Rectal smooth muscle tissue (tissue), 1 donor: ENCODE measurements at regions not wholly inside any gene's neighbourhood (a gene's known extent, or its start where the extent isn't known, plus 50 kb on each side); places are given as distances from the start of the nearest gene placed in this dataset.
A peak's percentile ranks its signal among the peaks of the same experiment; 100 is the strongest.

Source experiments
- H3K27ac ChIP-seq: one replicate; pipeline ENCODE4 v1.7.0; 2013; ENCODE audit warnings: low read depth, low read length, inconsistent platforms
- H3K27me3 ChIP-seq: one replicate; pipeline ENCODE4 v1.7.0; 2013; ENCODE audit warnings: low read length; ENCODE audit not compliant: control insufficient read depth, insufficient read depth
- H3K36me3 ChIP-seq: one replicate; pipeline ENCODE4 v1.7.0; 2013; ENCODE audit warnings: low read length; ENCODE audit not compliant: control insufficient read depth, insufficient read depth
- H3K4me1 ChIP-seq: one replicate; pipeline ENCODE4 v1.7.0; 2013; ENCODE audit warnings: low read length; ENCODE audit not compliant: control insufficient read depth, insufficient read depth
- H3K4me3 ChIP-seq: one replicate; pipeline ENCODE4 v1.7.0; 2013; ENCODE audit warnings: low read length
- H3K9ac ChIP-seq: one replicate; pipeline ENCODE4 v1.7.0; 2013; ENCODE audit warnings: low read length

DNA sequence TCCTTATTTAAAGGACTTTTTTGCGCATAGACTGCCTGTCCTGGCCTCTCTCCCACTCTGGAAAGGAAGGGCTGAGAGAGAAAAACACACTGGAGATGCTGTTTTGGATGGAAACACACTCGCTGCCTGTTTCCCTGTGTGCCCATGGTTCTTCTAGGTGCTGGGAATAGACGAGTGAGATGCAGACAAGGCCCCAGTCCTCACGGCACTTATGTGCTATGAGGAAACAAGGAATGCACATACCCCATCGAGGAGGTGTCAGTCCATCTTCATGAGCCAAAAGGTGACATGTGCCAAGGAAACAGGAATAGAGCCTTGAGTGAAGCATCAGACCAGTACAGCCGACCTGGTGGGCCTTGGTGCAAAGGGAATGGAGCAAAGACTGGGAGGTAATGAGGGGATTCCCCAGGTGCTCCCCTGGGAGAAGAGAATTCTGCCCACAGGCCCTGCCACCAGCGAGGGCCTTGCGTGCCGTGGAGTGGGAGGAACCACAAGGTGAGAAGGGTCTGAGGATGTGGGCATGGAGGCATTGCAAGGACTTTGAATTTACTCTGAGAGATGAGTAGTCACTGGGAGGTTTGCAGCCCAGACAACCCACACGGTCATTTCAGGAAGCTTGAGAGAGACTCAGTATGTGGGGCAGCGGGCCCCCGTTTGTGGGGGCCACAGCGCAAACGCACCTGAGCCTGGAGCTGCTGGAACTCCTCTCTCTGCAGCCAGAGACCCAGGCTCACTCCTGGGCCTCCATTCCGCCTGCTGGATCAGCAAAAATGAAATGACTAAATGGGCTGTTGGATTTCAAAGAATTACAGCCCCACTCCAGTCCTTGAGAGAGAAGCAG, 197.5 kb upstream of the COPS8 start:
- no peaks in the 10 kb centered on the region for H3K36me3 ChIP-seq
- H3K27ac ChIP-seq: peak overlapping the region; percentile 84
- no peak overlapping the region for H3K9ac ChIP-seq
- H3K27me3 ChIP-seq: no peaks in the 10 kb centered on the region
- H3K4me1 ChIP-seq: peaks cover 9% of the 10 kb centered on the region
- peak overlapping the region; percentile 33 for H3K4me3 ChIP-seq

GRCh38 chr2:236888794-236889780, 196.6 kb upstream of the COPS8 start:
- Histone ChIP-seq H3K27me3 (no peaks in the 10 kb centered on the region), H3K36me3 (no peaks in the 10 kb centered on the region), H3K4me3 (no peak overlapping the region), H3K27ac (peak overlapping the region; percentile 84), H3K9ac (no peak overlapping the region), H3K4me1 (peaks cover 9% of the 10 kb centered on the region)

DNA sequence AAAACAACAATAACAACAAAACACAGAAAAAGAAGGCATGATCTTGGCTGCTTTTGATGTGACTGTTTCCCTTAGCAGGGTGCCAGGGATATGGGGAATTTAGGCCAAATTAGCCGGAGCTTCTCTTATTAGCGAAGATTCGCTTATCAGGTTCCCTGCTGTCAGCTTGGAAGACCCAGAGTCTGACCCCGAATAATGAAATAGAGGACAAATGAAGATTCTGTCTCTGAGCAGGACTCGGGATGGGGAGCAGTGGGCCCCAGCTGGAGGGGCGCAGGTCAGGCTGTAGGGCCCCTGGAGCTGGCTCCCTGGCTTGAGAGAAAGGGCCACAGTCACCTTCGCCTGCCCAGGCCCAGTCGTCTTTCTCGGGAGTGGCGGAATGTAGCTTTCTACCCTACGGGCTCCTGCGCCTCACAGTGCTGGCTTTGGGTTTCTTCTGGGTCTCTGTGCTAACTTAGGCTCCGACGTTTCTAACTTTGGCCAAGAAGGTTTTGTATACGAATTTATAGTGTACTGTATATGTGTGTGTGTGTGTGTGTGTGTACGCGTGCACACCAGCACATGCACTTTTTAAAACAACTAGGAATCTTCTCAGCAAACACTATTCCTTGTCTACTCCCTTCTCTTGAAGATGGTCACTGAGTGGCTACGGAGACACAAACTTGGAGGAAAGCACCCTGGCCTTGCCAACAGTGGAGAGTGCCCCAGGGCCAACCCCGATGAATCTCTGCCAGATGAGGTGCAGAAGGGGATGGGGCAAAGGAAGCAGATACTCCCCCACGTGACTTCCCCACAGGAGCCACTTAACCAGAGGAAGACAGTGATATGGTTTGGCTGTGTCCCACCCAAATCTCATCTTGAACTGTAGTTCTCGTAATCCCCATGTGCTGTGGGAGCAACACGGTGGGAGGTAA, 195.6 kb upstream of the COPS8 start:
- Histone ChIP-seq H3K27me3 (no peaks in the 10 kb centered on the region), H3K4me1 (peaks cover 9% of the 10 kb centered on the region), H3K27ac (no peak overlapping the region), H3K4me3 (no peak overlapping the region), H3K36me3 (no peaks in the 10 kb centered on the region), H3K9ac (no peak overlapping the region)

- Histone ChIP-seq H3K27ac (no peak overlapping the region), H3K9ac (no peak overlapping the region), H3K4me1 (peaks cover 6% of the 10 kb centered on the region), H3K27me3 (no peaks in the 10 kb centered on the region), H3K4me3 (no peak overlapping the region), H3K36me3 (no peaks in the 10 kb centered on the region)
Observed at GRCh38 chr2:236892721-236893120, 193.0 kb upstream of the COPS8 start.

- H3K27ac ChIP-seq: no peak overlapping the region
- H3K4me1 ChIP-seq: no peaks in the 10 kb centered on the region
- H3K9ac ChIP-seq: no peak overlapping the region
- no peaks in the 10 kb centered on the region for H3K36me3 ChIP-seq
- H3K4me3 ChIP-seq: no peak overlapping the region
- no peaks in the 10 kb centered on the region for H3K27me3 ChIP-seq
Observed at GRCh38 chr2:236894791-236895190, 190.9 kb upstream of the COPS8 start.

- Histone ChIP-seq H3K36me3 (no peaks in the 10 kb centered on the region), H3K27me3 (no peaks in the 10 kb centered on the region), H3K9ac (no peak overlapping the region), H3K4me1 (no peaks in the 10 kb centered on the region), H3K27ac (no peak overlapping the region), H3K4me3 (no peak overlapping the region)
Observed at GRCh38 chr2:236895497-236895896, 190.2 kb upstream of the COPS8 start.

- Histone ChIP-seq H3K4me3 (no peak overlapping the region), H3K9ac (no peak overlapping the region), H3K27me3 (no peaks in the 10 kb centered on the region), H3K36me3 (no peaks in the 10 kb centered on the region), H3K27ac (no peak overlapping the region), H3K4me1 (no peaks in the 10 kb centered on the region)
Observed at GRCh38 chr2:236896688-236897087, 189.0 kb upstream of the COPS8 start.

DNA sequence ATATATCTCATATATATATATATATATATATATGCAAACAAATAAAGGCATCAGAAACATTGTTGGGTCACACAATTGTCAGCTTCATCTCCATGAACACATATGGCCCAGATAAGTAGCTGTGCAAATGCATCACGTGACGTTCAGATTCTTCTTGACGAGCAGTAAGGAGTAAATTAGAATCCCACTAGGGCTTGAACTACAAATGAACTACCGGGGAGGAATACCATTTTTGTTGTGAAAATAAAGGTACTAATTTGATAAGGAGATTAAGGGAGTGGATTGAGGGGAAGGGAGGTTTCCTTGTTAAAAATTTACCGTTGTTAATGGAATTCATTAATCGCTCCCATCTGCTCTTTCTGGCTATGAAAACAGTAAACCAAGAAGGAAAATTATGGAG, 186.5 kb upstream of the COPS8 start:
- Histone ChIP-seq H3K27ac (no peak overlapping the region), H3K27me3 (no peaks in the 10 kb centered on the region), H3K9ac (no peak overlapping the region), H3K4me3 (no peak overlapping the region), H3K4me1 (no peaks in the 10 kb centered on the region), H3K36me3 (no peaks in the 10 kb centered on the region)

- H3K4me3 ChIP-seq: no peak overlapping the region
- no peak overlapping the region for H3K9ac ChIP-seq
- no peak overlapping the region for H3K27ac ChIP-seq
- no peaks in the 10 kb centered on the region for H3K4me1 ChIP-seq
- H3K36me3 ChIP-seq: no peaks in the 10 kb centered on the region
- H3K27me3 ChIP-seq: no peaks in the 10 kb centered on the region
Observed at GRCh38 chr2:236899950-236900640, 185.6 kb upstream of the COPS8 start.

DNA sequence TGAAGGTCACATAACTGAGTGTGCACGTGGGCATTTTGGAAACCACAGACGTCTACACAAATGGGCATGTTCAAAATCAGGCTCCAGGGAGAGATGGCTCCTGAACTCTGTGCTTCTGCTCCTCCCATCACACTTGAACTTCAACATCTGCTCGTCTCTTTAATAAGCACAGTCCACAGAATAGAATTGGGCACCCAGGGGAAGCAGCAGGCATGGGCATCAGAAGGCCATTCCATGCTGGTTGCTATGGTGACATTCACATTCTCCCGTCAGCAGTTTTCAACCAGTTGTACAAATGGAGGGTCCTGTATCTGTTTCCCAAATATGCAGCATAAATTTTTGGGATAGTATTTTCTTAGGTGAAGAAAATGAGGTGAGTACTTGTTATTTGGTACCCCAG, 183.7 kb upstream of the COPS8 start:
- Histone ChIP-seq H3K9ac (no peak overlapping the region), H3K27me3 (no peaks in the 10 kb centered on the region), H3K27ac (no peak overlapping the region), H3K36me3 (no peaks in the 10 kb centered on the region), H3K4me1 (no peaks in the 10 kb centered on the region), H3K4me3 (no peak overlapping the region)

DNA sequence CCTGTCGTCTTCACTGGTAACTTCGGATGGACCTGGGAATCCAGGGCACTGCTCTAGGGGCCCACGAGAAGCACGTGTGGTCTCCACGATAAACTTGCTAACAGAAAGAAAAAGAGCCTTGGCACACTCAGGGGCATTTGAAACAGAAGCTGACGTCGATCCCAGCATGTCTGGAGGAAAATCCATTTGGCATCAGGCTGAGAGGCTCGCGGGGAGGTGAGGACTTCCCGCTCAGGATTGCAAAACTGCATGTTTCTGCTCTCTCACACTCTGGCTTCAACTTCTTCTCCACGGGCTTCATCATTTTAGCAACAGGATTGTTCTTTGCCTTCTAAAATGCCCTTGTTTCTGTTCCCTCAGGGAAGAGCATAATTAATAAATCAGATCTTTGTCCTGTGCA, 181.7 kb upstream of the COPS8 start:
- H3K27me3 ChIP-seq: no peaks in the 10 kb centered on the region
- H3K4me3 ChIP-seq: no peak overlapping the region
- no peaks in the 10 kb centered on the region for H3K36me3 ChIP-seq
- no peak overlapping the region for H3K27ac ChIP-seq
- no peaks in the 10 kb centered on the region for H3K4me1 ChIP-seq
- H3K9ac ChIP-seq: no peak overlapping the region
